Tibial nerve (tissue), 4 donors: ENCODE measurements at regions not wholly inside any gene's neighbourhood (a gene's known extent, or its start where the extent isn't known, plus 50 kb on each side); places are given as distances from the start of the nearest gene placed in this dataset.

Experiments
- DNase-seq, 2 donors: peaks; one replicate each; pipeline ENCODE4 v3.0.0-alpha.2; 2019; ENCODE audit warnings: low spot score in 2 of 2
- H3K27ac ChIP-seq, 4 donors: fragments of 200-600 bp; sonication (generic) in 3 of 4; one replicate each; pipeline ENCODE4 v1.5.1; 2017 to 2019; ENCODE audit warnings: mild to moderate bottlenecking in 1 of 4
- H3K27me3 ChIP-seq, 2 donors: fragments of 200-600 bp; sonication (generic) in 1 of 2; one replicate each; pipeline versions ENCODE4 v1.5.1 to v1.6.0; 2017 to 2019
- H3K36me3 ChIP-seq, 3 donors: fragments of 200-600 bp; sonication (generic); one replicate each; pipeline ENCODE4 v1.5.1; 2018 to 2019
- H3K4me1 ChIP-seq, 4 donors: fragments of 200-600 bp; sonication (generic) in 3 of 4; one replicate each; pipeline ENCODE4 v1.5.1; 2017 to 2019
- H3K4me3 ChIP-seq, 4 donors: fragments of 200-600 bp; sonication (generic) in 3 of 4; one replicate each; pipeline ENCODE4 v1.5.1; 2017 to 2019; ENCODE audit warnings: mild to moderate bottlenecking in 1 of 4, moderate library complexity in 1 of 4
- H3K9me3 ChIP-seq, 4 donors: fragments of 200-600 bp; sonication (generic) in 3 of 4; one replicate each; pipeline ENCODE4 v1.5.1; 2017 to 2019
- EP300 ChIP-seq, 2 donors: sonication (generic); formaldehyde crosslinking; IDR thresholded peaks; one replicate each; pipeline ENCODE4 v1.6.1; 2017; ENCODE audit warnings: antibody characterized with exemption in 2 of 2, mild to moderate bottlenecking in 1 of 2
- POLR2A ChIP-seq, 2 donors: fragments of 450-650 bp; IDR thresholded peaks; one replicate each; pipeline ENCODE4 v1.6.1; 2017; ENCODE audit warnings: antibody characterized with exemption in 2 of 2, mild to moderate bottlenecking in 2 of 2, moderate library complexity in 2 of 2
- WGBS, 2 donors: methylation state at CpG; one replicate each; pipeline ENCODE4 v1.1.5; 2018; 5-methylcytosine and 5-hydroxymethylcytosine counted together
- TF ChIP-seq, protein P1 (sequence below), 5 experiments: fragments of 200-600 bp in 3 of 5; fragments of 450-650 bp in 2 of 5; sonication (generic) in 3 of 5; IDR thresholded peaks; one replicate each; pipeline ENCODE4 v1.5.1; 2016 to 2019; ENCODE audit warnings: antibody characterized with exemption in 5 of 5, mild to moderate bottlenecking in 3 of 5, moderate library complexity in 2 of 5

- Histone ChIP-seq H3K4me1 (no peaks in the 10 kb centered on the region), H3K36me3 (no peaks in the 10 kb centered on the region), H3K9me3 (no peaks in the 10 kb centered on the region), H3K27ac (no peak overlapping the region), H3K27me3 (no peaks in the 10 kb centered on the region), H3K4me3 (no peak overlapping the region)
- TF ChIP-seq POLR2A (IDR thresholded peaks at IDR 0.05), result no peak
- 91 to 98% methylated on average over 3 of the region's 3 CpGs for WGBS, 2 donors
- no peak for DNase-seq
These were observed 280.9 kb downstream of the NEBL start for GRCh38 chr10:20616056-20616671.

- Histone ChIP-seq H3K27me3 (no peaks in the 10 kb centered on the region), H3K4me3 (no peak overlapping the region), H3K36me3 (no peaks in the 10 kb centered on the region), H3K4me1 (no peaks in the 10 kb centered on the region), H3K9me3 (no peaks in the 10 kb centered on the region), H3K27ac (no peak overlapping the region)
- WGBS, 2 donors, result 84 to 89% methylated on average over 1 of the region's 1 CpG
- no peak for DNase-seq
- no peak for TF ChIP-seq POLR2A (IDR thresholded peaks at IDR 0.05)
- TF ChIP-seq, protein P1, sequence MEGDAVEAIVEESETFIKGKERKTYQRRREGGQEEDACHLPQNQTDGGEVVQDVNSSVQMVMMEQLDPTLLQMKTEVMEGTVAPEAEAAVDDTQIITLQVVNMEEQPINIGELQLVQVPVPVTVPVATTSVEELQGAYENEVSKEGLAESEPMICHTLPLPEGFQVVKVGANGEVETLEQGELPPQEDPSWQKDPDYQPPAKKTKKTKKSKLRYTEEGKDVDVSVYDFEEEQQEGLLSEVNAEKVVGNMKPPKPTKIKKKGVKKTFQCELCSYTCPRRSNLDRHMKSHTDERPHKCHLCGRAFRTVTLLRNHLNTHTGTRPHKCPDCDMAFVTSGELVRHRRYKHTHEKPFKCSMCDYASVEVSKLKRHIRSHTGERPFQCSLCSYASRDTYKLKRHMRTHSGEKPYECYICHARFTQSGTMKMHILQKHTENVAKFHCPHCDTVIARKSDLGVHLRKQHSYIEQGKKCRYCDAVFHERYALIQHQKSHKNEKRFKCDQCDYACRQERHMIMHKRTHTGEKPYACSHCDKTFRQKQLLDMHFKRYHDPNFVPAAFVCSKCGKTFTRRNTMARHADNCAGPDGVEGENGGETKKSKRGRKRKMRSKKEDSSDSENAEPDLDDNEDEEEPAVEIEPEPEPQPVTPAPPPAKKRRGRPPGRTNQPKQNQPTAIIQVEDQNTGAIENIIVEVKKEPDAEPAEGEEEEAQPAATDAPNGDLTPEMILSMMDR (IDR thresholded peaks at IDR 0.05), result no peak
- no peak for TF ChIP-seq EP300 (IDR thresholded peaks at IDR 0.05)
These were observed 281.7 kb downstream of the NEBL start for GRCh38 chr10:20615395-20615794.

DNA sequence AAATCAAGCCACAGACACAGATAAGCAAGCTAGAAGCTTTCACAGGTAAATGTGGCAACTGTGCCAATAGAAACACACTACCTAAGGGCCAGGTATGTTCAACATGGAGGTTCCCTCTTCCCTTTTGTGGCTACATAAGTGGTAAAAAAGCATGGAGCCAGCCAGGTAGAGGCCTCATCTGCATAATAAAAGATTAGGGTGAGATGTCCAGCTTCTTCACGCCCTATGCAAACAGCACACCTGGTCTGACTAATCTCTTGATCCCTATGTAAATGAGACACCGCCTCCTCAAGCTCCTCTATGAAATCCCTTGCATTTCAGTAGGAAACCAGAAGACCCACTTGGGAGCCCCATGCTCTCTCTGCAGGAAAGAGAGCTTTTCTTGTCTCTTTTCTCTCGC, 282.2 kb downstream of the NEBL start:
- 96 to 98% methylated on average over 3 of the region's 3 CpGs for WGBS, 2 donors
- no peak overlapping the region for H3K4me3 ChIP-seq
- H3K9me3 ChIP-seq, result no peaks in the 10 kb centered on the region
- H3K27me3 ChIP-seq, result no peaks in the 10 kb centered on the region
- no peaks in the 10 kb centered on the region for H3K36me3 ChIP-seq
- H3K27ac ChIP-seq, result no peak overlapping the region
- TF ChIP-seq EP300 (IDR thresholded peaks at IDR 0.05) (no peak), POLR2A (IDR thresholded peaks at IDR 0.05) (no peak)
- TF ChIP-seq, protein P1 (IDR thresholded peaks at IDR 0.05), result no peak
- no peak for DNase-seq
- no peaks in the 10 kb centered on the region for H3K4me1 ChIP-seq

GRCh38 chr10:20608503-20608902, 288.6 kb downstream of the NEBL start:
- H3K27ac ChIP-seq, result no peak overlapping the region
- no peaks in the 10 kb centered on the region for H3K4me1 ChIP-seq
- DNase-seq, result no peak
- TF ChIP-seq, protein P1 (IDR thresholded peaks at IDR 0.05), result no peak
- TF ChIP-seq EP300 (IDR thresholded peaks at IDR 0.05), result no peak
- no peak for TF ChIP-seq POLR2A (IDR thresholded peaks at IDR 0.05)
- H3K36me3 ChIP-seq, result no peaks in the 10 kb centered on the region
- no peak overlapping the region for H3K4me3 ChIP-seq
- no peaks in the 10 kb centered on the region for H3K27me3 ChIP-seq
- no peaks in the 10 kb centered on the region for H3K9me3 ChIP-seq

GRCh38 chr10:20606985-20607384, 290.1 kb downstream of the NEBL start:
- H3K4me3 ChIP-seq, result no peak overlapping the region
- TF ChIP-seq, protein P1 (IDR thresholded peaks at IDR 0.05), result no peak
- TF ChIP-seq POLR2A (IDR thresholded peaks at IDR 0.05) (no peak), EP300 (IDR thresholded peaks at IDR 0.05) (no peak)
- no peaks in the 10 kb centered on the region for H3K27me3 ChIP-seq
- no peak for DNase-seq
- no peak overlapping the region for H3K27ac ChIP-seq
- no peaks in the 10 kb centered on the region for H3K9me3 ChIP-seq
- 74 to 77% methylated on average over 5 of the region's 5 CpGs for WGBS, 2 donors
- H3K36me3 ChIP-seq, result no peaks in the 10 kb centered on the region
- peaks cover 0 to under 1% (median 0%) of the 10 kb centered on the region in 4 donors for H3K4me1 ChIP-seq
